ENCODE measurements at regions not wholly inside any gene's neighbourhood (a gene's known extent, or its start where the extent isn't known, plus 50 kb on each side); places are given as distances from the start of the nearest gene placed in this dataset.

DNA sequence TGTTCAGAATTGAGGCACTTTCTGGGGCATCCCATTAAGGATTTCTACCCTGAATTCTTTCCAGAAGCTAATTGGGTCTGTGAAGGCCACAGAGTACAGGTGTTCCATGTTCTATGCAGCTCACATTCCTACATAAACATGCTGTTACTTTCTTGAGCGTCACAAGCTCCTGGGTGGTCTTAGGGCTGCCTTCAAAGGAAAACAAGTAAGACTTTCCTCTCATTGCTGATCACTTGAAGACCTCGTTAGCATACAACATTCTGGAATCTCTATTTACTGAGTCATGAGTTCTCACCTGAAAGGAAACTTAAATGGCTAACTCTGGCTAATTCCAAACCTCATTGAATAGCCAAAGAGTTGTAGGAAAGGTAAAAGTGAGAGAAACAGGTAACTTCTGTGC is 63.0 kb upstream of the HMGA2 start:
- intact Hi-C loops (cut with micrococcal nuclease; ENCODE audit: unreplicated experiment), result no loop called here
- H3K9me3 ChIP-seq (ENCODE audit: insufficient read depth, low read depth), result peaks cover 3% of the 10 kb centered on the region; the same call in 1 of the 2 replicates
- H3K79me2 ChIP-seq (ENCODE audit: low read depth), result no peaks in the 10 kb centered on the region
- no peak overlapping the region for H3K4me3 ChIP-seq
- H3K36me3 ChIP-seq (ENCODE audit: low read depth), result no peaks in the 10 kb centered on the region
- H3F3A ChIP-seq (ENCODE audit: insufficient read depth, low read depth), result peaks cover 14% of the 10 kb centered on the region
- H4K20me1 ChIP-seq (ENCODE audit: insufficient read depth), result no peaks in the 10 kb centered on the region
- no peak overlapping the region for H3K27ac ChIP-seq
- no peak overlapping the region for H2AFZ ChIP-seq
- ChIA-PET POLR2A (ENCODE audit: unreplicated experiment) (no interaction called here), CTCF (no interaction called here)
- no peak for DNase-seq
- H3K9me2 ChIP-seq (ENCODE audit: insufficient read depth), result no peaks in the 10 kb centered on the region
- TF ChIP-seq, protein P1, sequence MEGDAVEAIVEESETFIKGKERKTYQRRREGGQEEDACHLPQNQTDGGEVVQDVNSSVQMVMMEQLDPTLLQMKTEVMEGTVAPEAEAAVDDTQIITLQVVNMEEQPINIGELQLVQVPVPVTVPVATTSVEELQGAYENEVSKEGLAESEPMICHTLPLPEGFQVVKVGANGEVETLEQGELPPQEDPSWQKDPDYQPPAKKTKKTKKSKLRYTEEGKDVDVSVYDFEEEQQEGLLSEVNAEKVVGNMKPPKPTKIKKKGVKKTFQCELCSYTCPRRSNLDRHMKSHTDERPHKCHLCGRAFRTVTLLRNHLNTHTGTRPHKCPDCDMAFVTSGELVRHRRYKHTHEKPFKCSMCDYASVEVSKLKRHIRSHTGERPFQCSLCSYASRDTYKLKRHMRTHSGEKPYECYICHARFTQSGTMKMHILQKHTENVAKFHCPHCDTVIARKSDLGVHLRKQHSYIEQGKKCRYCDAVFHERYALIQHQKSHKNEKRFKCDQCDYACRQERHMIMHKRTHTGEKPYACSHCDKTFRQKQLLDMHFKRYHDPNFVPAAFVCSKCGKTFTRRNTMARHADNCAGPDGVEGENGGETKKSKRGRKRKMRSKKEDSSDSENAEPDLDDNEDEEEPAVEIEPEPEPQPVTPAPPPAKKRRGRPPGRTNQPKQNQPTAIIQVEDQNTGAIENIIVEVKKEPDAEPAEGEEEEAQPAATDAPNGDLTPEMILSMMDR (conservative IDR thresholded peaks at IDR 0.05), result no peak
- TF ChIP-seq EZH2 (IDR thresholded peaks at IDR 0.05; ENCODE audit: low read depth), result no peak
- H3K27me3 ChIP-seq (ENCODE audit: insufficient read depth, low read depth), result no peaks in the 10 kb centered on the region
- peaks cover 31% of the 10 kb centered on the region for H3K4me1 ChIP-seq (replicated peaks; ENCODE audit: insufficient read depth)
- H3K4me2 ChIP-seq, result no peak overlapping the region
- no TSS peak for BruUV-seq (replicated peaks)

DNA sequence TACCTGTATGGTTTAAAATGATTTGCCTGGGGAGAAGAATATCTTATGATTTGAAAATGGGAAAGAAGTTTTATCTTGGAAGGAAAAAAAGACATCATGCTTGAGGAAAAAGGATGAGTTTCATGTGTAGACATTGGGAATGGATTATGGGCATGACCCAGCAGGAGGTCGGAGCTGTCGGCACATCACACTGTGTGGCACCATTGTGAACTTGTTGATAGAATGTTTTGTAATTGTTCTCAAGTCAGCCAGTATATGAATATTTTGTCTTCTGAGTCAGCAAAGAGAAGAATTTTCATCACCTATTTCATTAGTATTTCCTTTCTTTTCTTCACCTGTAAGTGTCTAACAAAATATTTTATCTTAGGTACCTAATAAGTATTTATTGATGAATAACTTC is 60.0 kb upstream of the HMGA2 start:
- Histone ChIP-seq H3K9me3 (ENCODE audit: insufficient read depth, low read depth) (peaks cover 3% of the 10 kb centered on the region; the same call in 1 of the 2 replicates), H2AFZ (no peak overlapping the region), H3K36me3 (ENCODE audit: low read depth) (no peaks in the 10 kb centered on the region), H3K4me2 (no peak overlapping the region), H3K4me1 (replicated peaks; ENCODE audit: insufficient read depth) (peaks cover 12% of the 10 kb centered on the region), H3F3A (ENCODE audit: insufficient read depth, low read depth) (no peaks in the 10 kb centered on the region; the same call in 1 of the 2 replicates), H4K20me1 (ENCODE audit: insufficient read depth) (no peaks in the 10 kb centered on the region), H3K27ac (no peak overlapping the region), H3K9me2 (ENCODE audit: insufficient read depth) (no peaks in the 10 kb centered on the region), H3K79me2 (ENCODE audit: low read depth) (no peaks in the 10 kb centered on the region), H3K4me3 (no peak overlapping the region), H3K27me3 (ENCODE audit: insufficient read depth, low read depth) (no peaks in the 10 kb centered on the region)
- TF ChIP-seq, protein P1 (conservative IDR thresholded peaks at IDR 0.05), result no peak
- TF ChIP-seq EZH2 (IDR thresholded peaks at IDR 0.05; ENCODE audit: low read depth), result no peak
- CTCF ChIA-PET, result interaction anchor here (0.6 kb wide), 1 partner anchor 617 kb away, joined by 3 read pairs; no protein-coding TSS in a partner anchor
- DNase-seq, result no peak
- intact Hi-C loops (cut with micrococcal nuclease; ENCODE audit: unreplicated experiment), result no loop called here
- POLR2A ChIA-PET (ENCODE audit: unreplicated experiment), result no interaction called here
- BruUV-seq (replicated peaks), result no TSS peak

DNA sequence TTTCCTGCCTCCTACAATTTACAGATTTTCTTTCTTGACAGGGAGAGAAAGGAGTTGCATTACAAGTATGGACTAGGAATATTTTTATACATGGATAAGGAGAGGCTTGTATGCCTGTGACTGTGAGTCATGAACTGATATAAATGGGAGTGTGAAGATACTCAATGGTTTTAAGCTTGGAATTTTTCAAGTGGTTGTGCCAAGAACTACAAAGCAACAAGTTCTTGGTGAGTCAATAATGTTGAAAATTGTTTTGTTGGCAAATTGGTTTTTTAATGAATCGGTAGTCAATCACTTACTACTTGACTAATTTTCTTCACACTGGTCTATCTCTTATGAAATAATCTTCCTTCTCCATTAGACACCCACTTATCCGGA is 58.9 kb upstream of the HMGA2 start:
- Histone ChIP-seq H4K20me1 (ENCODE audit: insufficient read depth) (no peaks in the 10 kb centered on the region), H3K9me3 (ENCODE audit: insufficient read depth, low read depth) (peaks cover 3% of the 10 kb centered on the region; the same call in 1 of the 2 replicates), H3K4me1 (replicated peaks; ENCODE audit: insufficient read depth) (peaks cover 12% of the 10 kb centered on the region), H3K4me3 (no peak overlapping the region), H3K79me2 (ENCODE audit: low read depth) (no peaks in the 10 kb centered on the region), H3K9me2 (ENCODE audit: insufficient read depth) (no peaks in the 10 kb centered on the region), H3K27me3 (ENCODE audit: insufficient read depth, low read depth) (no peaks in the 10 kb centered on the region), H3F3A (ENCODE audit: insufficient read depth, low read depth) (no peaks in the 10 kb centered on the region; the same call in 1 of the 2 replicates), H3K4me2 (no peak overlapping the region), H3K36me3 (ENCODE audit: low read depth) (no peaks in the 10 kb centered on the region), H2AFZ (no peak overlapping the region), H3K27ac (no peak overlapping the region)
- ChIA-PET CTCF (interaction anchor here (0.7 kb wide), 1 partner anchor 194 kb away, joined by 3 read pairs; no protein-coding TSS in a partner anchor), POLR2A (ENCODE audit: unreplicated experiment) (no interaction called here)
- no TSS peak for BruUV-seq (replicated peaks)
- TF ChIP-seq, protein P1 (conservative IDR thresholded peaks at IDR 0.05), result no peak
- TF ChIP-seq EZH2 (IDR thresholded peaks at IDR 0.05; ENCODE audit: low read depth), result no peak
- intact Hi-C loops (cut with micrococcal nuclease; ENCODE audit: unreplicated experiment), result no loop called here
- DNase-seq, result no peak

Data from PC-9 (cell line).